GM18517 (cell line): ENCODE measurements at regions not wholly inside any gene's neighbourhood (a gene's known extent, or its start where the extent isn't known, plus 50 kb on each side); places are given as distances from the start of the nearest gene placed in this dataset.

Experiments used
- ATAC-seq: cut with Tn5 transposase; IDR thresholded peaks from one replicate; pipeline ENCODE4 v1.9.1; 2021; ENCODE audit warnings: mild to moderate bottlenecking, moderate library complexity; ENCODE audit not compliant: unreplicated experiment

DNA sequence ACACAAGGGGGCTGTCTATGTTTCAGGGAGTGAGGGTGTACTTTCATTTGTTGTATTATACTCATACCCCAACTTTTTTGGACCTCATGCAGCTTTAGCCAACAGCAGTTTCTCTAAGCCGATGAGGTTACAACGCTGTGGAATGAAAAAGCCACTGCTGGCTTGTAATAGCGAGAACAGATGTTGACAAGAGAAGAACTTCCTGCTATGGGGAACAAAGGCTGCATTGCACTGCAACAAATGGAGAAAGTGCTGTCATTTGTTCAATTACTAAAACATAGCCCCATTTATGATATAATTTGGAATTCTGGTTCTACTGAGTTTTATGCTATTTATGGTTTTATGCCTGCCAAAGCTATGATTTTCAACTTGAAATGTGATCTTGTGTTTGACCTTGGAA is 104.2 kb upstream of the TMEM72 start:
- ATAC-seq: no peak

DNA sequence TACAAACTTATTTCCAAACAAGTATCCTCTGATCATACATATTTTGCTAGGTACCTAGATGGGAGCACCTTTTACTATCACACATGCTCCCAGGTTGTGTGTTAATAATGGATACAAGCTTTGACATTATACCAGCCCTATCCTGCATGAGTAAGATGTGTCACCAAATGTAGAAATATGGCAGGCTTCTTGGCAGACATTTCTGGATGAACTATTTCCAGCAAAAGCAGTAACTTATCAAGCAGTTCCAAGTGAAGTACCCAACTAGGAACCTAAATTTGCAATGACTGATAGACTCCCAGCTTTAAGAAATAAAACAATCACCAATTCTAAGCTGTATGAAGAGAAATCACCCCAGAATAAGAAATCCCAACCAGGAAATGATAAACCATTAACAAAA is 103.7 kb upstream of the TMEM72 start:
- ATAC-seq: no peak

DNA sequence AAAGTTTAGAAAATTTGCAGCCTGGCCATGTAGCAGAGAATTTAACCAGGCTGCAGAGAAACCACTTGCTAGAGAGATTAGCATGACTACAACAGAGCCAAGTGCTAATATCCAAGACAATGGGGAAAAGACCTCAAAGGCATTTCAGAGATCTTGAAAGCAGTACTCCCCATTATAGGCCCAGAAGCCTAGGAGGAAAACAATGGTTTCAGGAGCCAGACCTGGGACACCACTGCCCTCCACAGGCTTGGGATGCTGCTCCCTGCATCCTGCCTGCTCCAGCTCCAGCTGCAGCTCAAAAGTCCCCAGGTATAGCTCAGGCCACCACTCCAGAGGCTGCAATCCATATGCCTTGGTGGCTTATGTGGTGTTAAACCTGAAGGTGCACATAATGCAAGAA is 101.5 kb upstream of the TMEM72 start:
- no peak for ATAC-seq

DNA sequence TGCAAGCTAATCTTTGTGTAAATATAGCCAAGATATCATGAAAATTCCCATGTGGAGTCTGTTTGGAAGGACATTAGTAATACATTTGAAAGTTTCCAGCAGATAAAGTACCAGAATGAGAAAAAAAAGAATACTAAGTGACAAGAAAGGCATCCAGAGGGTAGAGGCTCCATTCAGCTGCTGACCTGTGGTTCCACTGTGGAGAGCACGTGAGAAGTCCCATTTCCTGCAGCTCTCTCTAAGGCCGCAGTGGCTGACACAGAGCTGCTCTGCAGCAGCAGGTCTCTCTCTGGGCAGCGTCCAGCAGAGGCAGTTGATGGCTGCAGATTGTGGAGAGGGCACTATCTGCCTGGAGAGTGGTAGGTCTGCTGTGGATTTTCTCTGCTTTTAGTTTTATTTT is 100.1 kb upstream of the TMEM72 start:
- ATAC-seq: no peak

DNA sequence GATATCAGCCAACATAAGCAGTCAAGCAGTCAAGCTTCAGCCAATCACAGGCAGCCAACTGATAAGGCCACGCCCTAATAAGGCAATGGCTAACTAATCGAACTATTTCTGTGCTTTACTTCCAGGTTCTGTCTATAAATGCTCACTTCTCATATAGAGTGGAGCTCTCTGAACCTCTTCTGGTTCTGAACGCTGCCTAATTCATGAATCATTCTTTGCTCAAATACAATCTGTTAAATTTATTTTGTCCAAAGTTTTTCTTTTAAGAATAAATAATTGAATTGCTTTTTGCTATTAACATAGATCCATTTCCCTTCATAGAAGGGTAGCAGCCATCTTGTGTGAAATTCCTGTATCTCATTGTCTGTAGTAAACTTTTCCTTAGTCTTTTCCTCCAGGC is 97.9 kb upstream of the TMEM72 start:
- ATAC-seq: no peak

DNA sequence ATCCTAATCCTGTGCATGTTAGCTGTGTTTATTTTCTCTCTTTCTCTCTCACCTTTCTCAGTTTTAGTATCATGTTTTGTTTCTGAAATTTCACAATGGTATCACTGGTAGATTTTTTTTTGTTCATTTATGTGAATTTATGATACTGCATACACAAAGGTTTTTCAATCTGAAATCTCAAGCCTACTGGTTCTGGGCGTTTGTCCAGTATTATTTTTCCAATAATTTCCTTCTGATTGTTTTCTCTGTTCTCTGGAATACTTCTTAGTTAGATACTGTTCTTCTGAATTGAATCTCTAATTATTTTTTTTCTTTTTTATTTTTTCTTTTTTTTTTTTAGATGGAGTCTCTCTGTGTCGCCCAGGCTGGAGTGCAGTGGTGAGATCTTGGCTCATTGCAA is 96.2 kb upstream of the TMEM72 start:
- no peak for ATAC-seq

DNA sequence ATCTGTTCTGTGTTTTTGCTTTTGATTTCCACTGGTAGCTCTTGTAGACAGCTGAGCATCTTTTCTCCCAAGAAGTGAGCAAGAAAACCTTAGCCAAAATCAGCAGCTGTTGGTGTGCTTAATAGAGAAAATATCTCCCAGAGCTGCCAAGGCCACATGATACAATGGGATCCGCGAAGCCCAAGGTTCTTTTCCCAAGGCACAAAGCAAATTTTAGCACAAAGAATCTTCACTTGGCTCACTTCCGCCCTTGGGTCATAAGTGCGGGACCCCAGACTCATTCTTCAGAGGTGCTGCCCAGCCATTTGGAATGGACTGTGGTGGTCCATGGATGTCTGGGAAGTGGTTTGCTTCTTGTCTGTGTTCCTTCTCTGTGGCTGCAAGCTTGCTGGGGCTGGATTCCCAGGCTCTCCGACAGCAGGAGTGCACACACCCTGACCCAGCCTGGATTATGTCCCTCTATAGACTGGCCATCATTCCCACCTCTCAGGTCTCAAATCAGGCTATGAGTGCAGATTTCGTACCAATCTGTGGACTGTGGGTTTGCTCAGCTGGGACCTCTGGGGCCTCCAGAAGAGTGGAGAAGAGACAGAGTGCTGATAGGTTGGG is 93.0 kb upstream of the TMEM72 start:
- no peak for ATAC-seq

DNA sequence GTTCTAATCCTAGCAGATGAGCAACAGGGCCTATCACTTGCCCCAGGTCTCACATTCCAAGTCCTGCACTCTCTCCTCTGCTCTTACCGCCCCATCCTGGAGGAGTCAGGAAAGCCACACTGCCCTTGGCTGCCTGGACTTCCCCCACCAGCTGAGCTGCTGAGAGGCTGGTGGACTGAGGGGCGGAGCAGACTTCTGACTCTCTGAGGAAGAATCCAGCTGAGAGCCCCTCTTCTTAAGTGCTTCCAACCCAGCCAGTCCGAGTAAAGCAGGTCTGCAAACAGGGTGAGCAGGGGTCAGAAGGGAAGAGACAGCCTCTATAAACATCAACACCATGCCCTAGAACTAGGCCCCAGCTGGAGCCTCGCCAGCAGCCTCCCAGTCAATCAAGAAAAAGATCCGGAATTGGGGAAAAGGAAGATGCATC is 92.4 kb upstream of the TMEM72 start:
- ATAC-seq: no peak

DNA sequence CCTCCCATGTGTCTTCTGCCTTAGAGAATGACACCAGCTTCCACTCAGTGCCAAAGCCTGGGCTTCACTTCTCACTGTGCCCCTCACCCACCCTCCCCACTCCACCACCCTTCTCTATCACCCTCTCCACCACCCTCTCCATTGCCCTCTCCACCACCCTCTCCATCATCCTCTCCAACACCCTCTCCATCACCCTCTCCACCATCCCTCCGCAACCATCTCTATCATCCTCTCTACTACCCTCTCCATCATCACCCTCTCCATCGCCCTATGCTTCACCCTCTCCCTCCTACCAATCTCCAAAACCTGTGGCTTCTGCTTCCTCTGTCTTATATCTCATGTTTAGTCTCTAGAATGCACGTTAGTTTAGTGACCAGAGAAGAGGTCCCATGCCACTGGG is 91.0 kb upstream of the TMEM72 start:
- no peak for ATAC-seq

DNA sequence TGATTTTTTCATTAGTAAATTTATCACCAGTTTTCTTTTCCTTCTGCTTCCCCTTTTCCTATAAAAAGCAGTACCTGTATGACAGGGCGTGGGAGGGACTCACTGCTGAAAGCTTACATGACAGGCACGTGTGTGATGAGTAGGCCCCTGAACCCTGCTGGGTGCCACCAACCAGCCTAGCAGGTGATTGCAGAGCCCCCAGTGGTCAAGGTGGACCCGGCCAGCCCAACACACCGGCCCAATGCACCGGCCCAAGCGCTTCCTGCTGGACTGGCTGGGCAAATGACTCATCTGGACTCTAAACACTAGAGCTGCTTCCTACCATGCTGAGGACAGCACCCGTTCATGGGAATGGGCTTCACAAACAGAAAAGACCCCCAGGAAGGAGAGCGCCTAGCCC is 89.8 kb upstream of the TMEM72 start:
- no peak for ATAC-seq

DNA sequence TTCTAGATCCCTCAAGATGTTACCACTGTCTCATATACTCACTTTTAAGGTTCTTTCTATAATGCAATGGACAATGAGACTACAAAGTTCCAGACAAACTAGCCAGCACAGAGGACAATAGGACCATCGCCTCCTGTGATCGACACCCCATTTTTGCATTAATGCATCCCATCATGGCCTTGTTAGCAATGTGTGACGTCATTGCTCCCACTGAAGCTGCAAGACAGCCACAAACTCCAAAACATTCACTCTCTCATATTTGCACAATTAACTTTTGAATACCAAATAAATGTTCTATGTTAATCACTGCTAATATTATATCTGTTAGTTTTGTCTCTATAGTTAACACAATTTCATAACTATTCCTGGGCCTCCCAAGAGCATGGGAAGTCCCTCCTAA is 88.8 kb upstream of the TMEM72 start:
- ATAC-seq: no peak

DNA sequence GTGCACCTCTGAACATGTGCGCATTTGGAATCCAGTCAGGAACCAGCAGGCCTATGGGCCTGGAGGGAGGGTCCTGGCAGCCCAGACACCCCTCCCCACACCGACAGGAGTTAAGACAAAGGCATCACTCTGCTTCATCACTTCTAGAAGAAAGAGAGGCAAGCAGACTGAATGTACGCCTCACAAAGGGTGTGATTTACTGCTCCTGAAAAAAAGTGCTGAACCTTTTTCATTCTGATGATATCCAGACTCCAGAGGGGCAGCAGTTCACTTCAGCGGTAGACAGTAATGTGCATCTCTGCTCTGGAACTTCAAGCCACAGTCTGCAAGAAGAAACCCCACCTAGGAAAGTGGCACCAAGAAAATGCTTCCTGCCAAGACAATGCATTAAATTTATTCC is 88.2 kb upstream of the TMEM72 start:
- no peak for ATAC-seq

DNA sequence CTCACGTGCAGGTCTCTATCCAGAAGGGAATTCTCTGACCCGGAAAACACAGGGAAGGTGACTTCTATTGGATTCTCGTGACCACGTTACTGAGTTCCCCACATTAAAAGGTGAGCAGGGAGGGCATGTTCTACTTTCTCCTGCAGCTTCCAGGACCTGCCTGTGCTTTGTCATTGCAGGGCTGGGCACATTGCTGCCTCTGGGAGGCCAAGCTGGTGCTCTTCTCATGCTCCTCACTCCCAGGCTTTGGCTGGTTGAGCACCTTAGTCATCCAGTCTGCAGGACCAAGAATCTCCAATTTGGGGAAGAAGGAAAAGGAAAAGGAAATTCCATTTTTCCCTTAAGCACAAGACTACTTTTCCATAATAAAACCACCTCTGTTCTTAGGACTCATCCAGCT is 86.5 kb upstream of the TMEM72 start:
- ATAC-seq: no peak

DNA sequence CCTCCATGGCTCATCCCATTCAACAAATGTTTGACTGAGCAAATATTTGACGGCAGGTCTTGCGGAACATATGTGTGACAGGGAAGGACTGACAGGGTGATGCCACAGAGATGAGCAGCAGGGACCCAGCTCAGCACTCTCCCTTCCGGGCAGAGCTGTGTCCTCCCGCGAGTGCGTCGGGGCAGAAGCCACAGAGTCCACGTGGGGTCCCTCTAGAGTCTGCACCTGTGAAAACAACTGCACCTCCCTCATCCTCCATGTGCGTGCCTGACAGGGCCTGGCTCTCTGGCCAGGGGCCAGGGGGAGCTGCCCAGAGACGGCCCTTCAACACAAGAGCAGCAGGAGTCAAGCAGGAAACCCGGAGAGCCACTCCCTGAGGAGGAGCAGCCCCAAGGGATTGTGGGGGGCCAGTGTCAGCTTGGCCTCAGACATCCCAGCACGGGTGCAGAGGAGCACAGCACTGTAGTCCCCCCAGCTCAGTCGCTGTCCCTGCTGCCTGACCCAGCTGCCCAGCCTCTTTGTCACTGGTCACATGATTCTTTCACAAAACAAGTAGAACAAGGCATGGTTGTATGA is 83.6 kb upstream of the TMEM72 start:
- ATAC-seq: no peak

DNA sequence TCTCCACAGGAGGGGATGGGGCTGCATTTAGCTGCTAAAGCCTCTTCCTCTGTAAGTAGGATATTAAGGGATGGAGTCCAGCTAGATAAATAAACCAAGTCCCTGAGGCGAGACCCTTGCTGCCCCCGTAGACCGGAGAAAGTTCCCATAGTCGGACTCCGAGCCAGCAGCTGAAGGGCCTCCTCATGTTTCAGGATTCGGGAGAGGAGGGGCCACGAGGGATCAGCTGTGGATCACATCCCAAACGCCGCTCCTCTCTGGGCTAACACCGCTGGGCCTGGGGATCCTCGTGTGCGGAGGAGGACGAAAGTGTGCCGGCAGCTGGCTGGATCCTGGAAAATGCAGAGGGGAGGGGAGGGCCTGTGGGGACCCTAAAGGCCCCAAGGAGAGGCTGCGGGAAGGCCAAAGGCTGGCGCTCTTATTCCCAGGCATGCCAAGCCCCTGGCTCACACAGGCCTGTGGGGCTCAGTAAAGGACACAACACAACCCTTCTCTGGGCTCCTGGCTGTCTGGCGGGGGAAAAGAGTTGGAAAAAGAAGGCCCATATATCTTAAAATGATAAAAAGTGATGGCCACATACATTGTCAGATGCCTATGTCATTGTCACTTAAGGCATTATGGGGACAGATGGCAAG is 82.5 kb upstream of the TMEM72 start:
- no peak for ATAC-seq

DNA sequence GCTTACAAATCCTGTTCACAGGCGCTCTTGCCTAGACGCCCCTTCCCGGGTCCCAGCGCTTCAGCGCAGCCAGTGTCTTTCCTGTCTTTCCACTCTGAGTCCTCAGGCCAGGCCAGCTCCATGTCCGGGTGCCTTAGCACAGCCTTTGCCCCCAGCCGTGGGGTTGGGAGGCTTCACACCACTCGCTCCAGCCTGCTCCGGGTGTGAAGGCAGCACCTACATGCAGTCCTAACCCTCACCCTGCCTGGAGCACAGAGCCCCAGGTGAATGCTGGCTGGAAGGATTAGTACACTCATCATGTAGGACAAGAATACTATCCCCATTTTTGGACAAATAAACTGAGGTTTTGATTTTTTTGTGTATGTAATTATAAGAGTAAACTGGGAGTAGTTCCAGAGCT is 81.7 kb upstream of the TMEM72 start:
- no peak for ATAC-seq

DNA sequence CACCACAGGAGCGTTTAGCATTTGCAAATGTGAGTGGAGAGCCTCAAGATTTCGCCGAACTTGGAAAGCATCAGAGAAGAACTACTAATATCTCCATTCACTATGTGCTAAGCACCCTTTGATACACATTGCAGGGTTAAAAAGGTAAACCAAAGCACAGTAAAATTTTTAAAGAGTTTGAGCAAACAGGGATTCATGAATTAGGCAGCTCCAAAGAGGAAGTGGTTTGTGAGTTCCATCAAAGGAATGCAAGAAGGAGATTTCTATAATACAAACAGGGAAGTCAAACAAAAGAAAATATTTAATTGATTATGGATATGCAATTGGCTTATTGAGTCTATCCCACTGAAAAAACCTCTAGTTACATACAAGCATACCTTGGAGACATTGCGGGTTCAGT is 81.1 kb upstream of the TMEM72 start:
- ATAC-seq: no peak

DNA sequence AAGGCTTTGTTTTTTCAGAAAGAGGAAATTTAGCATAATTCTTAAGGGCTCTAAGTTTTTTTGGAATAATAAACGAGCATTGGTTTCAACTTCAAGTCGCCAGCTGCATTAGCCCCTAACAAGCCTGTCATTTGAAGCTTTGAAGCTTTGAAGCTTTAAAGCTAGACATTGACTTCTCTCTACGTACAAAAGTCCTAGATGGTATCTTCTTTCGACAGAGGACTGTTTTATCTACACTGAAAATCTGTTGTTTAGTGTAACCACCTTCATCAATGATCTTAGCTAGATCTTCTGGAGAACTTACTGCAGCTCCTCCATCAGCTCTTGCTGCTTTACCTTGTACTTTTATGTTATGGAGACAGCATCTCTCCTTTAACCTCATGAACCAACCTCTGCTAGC is 79.6 kb upstream of the TMEM72 start:
- ATAC-seq: no peak

DNA sequence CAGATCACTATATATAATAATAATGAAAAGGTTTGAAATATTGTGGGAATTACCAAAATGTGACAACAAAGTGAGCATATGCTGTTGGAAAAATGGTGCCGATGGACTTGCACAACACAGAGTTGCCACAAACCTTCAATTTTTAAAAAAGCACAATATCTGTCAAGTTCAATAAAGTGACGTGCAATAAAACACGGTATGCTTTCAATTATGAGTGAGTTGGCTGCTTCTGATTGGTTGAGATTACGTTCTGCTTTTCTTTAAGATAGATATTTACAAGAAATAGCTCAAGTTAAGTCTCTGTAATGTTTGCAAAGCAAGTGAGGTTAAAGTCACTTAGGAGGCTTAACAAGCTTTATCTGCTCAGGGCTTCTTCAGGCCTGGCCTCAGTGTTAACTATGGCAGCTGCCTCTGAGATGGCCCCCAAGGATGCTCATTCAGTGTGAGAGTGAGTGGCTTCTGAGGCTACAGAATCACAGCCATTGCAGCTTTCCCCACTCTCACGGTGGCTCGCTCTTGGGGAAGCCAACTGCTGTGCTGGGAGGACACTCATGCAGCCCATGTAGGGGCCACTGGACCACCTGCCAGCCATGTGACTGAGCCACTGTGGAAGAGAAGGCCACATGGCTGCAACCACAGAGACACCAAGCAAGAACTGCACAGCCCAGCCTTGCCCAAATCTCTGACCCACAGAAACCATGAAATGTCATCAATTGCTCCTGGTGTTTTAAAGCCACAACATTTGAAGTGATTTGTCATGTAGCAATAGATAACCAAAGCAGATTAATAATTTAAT is 78.3 kb upstream of the TMEM72 start:
- no peak for ATAC-seq

DNA sequence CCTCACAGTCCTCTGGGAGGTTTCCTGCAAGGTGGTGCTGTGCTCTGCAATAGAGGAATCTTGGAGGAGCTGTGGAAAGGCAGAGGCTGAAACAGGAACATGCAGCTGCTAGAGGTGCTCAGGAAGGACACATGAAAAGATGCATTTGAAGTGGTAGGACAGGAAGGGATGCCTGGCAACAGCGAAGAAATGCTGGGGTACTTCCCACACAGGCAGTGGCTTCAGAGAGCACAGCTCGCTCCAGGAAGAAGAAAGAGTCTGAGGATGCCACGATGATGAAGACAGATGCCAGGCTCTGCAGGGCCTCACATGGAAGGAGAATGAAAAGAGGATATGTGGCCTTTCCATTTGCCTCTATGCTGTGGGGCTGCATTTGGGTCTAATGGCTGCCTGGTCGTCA is 77.0 kb upstream of the TMEM72 start:
- ATAC-seq: no peak

DNA sequence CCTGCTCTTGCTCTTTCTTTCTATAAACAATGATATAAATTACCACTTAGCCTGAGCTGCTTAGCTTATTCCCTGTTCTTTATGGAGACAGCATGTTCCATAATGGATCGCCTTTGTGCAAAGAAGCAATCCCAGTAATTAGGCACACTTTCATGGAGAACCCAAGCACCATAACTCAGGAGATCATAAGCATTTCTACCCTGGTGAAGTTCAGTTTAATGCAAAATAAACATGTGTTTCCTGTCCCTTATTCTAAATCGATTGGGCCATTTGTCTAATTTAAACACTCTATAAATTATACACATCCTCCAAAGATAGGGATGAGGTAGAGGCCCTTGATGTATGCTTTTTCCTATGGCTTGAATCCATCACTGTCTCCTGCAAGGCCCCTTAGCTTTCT is 75.8 kb upstream of the TMEM72 start:
- no peak for ATAC-seq

DNA sequence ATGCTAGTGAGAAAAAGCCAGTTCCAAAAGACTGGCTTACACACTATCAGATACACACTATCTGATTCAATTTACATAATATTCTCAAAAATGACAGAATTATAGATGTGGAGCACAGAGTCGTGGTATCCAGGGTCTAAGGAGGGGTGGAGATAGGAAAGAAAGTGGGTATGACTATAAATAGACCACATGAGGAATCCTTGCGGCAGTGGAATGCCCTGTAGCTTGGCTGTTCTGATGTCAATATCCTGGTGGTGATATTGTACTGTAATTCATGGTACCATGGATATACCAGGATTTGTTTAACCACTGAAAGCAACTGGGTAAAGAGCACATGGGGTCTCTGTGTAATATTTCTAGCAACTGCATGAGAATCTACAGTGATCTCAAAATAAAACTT is 67.7 kb upstream of the TMEM72 start:
- ATAC-seq: no peak
